Activated CD4-positive, alpha-beta memory T cell treated with anti-CD3 and anti-CD28 coated beads for 36 hours (primary cell): ENCODE measurements at regions not wholly inside any gene's neighbourhood (a gene's known extent, or its start where the extent isn't known, plus 50 kb on each side); places are given as distances from the start of the nearest gene placed in this dataset.
"Not testable (repeated sequence)": the region's sequence is repeated elsewhere in the genome, so short reads cannot be mapped to it uniquely, and the experiment has no call there.

ENCODE experiments used
- CTCF ChIA-PET: fragments of 350-600 bp; sonication (Branson Sonifier 250); formaldehyde crosslinking; loops from one replicate; lab custom pipeline; 2021; ENCODE audit warnings: antibody characterized with exemption, inconsistent platforms; lab: Charles Lee
- POLR2A ChIA-PET: fragments of 350-600 bp; sonication (Branson Sonifier 250); formaldehyde crosslinking; loops from one replicate; lab custom pipeline; 2021; ENCODE audit warnings: antibody characterized with exemption; lab: Charles Lee
- DNase-seq: peaks from one replicate; pipeline ENCODE4 v3.0.0-alpha.2; 2020
- H3K27ac Mint-ChIP-seq: one replicate; pipeline ENCODE4 v1.8.0; 2021; ENCODE audit warnings: mixed read lengths
- H3K27me3 Mint-ChIP-seq: one replicate; pipeline ENCODE4 v1.8.0; 2021; ENCODE audit warnings: mixed read lengths
- H3K36me3 Mint-ChIP-seq: one replicate; pipeline ENCODE4 v1.8.0; 2021; ENCODE audit warnings: mixed read lengths
- H3K4me1 Mint-ChIP-seq: one replicate; pipeline ENCODE4 v1.8.0; 2021; ENCODE audit warnings: low read depth, mixed read lengths
- H3K4me3 Mint-ChIP-seq: one replicate; pipeline ENCODE4 v1.8.0; 2021; ENCODE audit warnings: mild to moderate bottlenecking, mixed read lengths
- H3K9me3 Mint-ChIP-seq: one replicate; pipeline ENCODE4 v1.8.0; 2021; ENCODE audit warnings: mixed read lengths
- intact Hi-C: fragments of 100-400 bp; cut with micrococcal nuclease; formaldehyde crosslinking; loops from one replicate; pipeline ENCODE4 v1.15.1; 2023

GRCh38 chr2:138238908-138239307, 262.7 kb upstream of the SPOPL start:
- no peaks in the 10 kb centered on the region for H3K4me1 Mint-ChIP-seq
- DNase-seq = no peak
- H3K9me3 Mint-ChIP-seq = no peaks in the 10 kb centered on the region
- no peak overlapping the region for H3K27ac Mint-ChIP-seq
- no peak overlapping the region for H3K4me3 Mint-ChIP-seq
- intact Hi-C loops = no loop called here
- ChIA-PET CTCF (no interaction called here), POLR2A (no interaction called here)
- no peaks in the 10 kb centered on the region for H3K36me3 Mint-ChIP-seq
- H3K27me3 Mint-ChIP-seq = no peaks in the 10 kb centered on the region

- DNase-seq = no peak
- Mint-ChIP-seq H3K27ac (no peak overlapping the region), H3K36me3 (no peaks in the 10 kb centered on the region), H3K4me3 (no peak overlapping the region), H3K9me3 (no peaks in the 10 kb centered on the region), H3K27me3 (no peaks in the 10 kb centered on the region), H3K4me1 (no peaks in the 10 kb centered on the region)
- CTCF ChIA-PET = no interaction called here
- POLR2A ChIA-PET = no interaction called here
- intact Hi-C loops = no loop called here
Observed at GRCh38 chr2:138239902-138240491, 261.6 kb upstream of the SPOPL start.

DNA sequence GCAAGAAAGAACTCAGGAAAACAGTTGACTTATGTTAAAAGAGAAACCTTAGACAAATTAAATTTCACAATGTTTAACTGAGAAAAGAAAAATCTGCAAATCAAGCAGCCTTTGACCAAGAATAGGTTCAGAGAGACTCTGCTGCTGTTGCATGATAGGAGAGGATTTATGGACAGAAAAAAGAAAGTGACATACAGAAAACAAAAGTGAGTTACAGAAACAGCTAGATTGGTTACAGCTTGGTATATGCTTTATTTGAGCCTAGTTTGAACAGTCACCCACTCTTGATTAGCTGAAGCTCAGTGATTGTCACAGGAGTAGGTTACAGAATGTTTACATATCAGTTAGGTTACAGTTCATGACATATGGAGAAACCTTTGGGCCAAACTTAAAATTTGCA, 258.2 kb upstream of the SPOPL start:
- intact Hi-C loops = no loop called here
- no peaks in the 10 kb centered on the region for H3K9me3 Mint-ChIP-seq
- CTCF ChIA-PET = no interaction called here
- H3K4me3 Mint-ChIP-seq = no peak overlapping the region
- peaks cover 2% of the 10 kb centered on the region for H3K27me3 Mint-ChIP-seq
- H3K36me3 Mint-ChIP-seq = no peaks in the 10 kb centered on the region
- H3K4me1 Mint-ChIP-seq = no peaks in the 10 kb centered on the region
- no peak overlapping the region for H3K27ac Mint-ChIP-seq
- POLR2A ChIA-PET = no interaction called here
- DNase-seq = no peak

DNA sequence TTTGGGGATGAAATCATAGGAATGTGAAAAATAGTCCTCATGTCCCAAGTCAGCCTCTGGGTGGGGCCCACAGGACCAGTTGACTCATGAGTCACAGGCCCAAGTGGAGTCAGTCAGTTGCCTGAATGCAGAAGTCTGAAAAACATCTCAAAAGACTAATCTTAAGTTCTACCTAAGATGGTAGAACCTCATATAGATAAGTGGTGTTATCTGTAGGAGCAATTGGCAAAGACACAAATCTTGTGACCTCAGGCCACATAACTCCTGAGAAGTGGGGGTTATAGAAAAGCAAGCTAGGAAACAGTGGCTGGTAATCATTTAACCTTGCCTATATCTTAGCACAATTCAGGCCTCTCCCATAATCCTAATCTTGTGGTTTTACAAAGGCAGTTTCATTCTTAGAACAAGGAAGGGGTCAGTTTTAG, 257.1 kb upstream of the SPOPL start:
- Mint-ChIP-seq H3K36me3 (no peaks in the 10 kb centered on the region), H3K9me3 (no peaks in the 10 kb centered on the region), H3K27ac (no peak overlapping the region), H3K4me1 (no peaks in the 10 kb centered on the region), H3K27me3 (peaks cover 2% of the 10 kb centered on the region), H3K4me3 (no peak overlapping the region)
- DNase-seq = no peak
- POLR2A ChIA-PET = no interaction called here
- intact Hi-C loops = no loop called here
- CTCF ChIA-PET = no interaction called here

DNA sequence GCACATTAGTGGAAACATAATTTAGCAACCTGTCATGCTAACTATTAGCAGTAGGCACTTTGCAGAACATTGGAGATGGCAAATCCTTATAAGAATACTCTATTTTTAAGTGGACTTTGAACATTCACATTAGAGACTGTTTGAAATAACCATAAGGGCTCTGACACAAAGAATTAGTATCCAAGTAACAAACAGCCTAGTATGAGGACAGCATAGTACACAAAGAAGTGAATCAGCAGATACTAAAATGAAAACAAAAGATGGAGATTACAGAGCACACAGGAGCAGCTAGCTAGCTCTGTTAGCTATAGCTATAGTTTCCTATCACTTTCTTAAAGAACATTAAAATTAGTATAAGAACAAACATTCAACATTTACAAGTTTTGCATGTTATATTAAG, 256.3 kb upstream of the SPOPL start:
- peaks cover 2% of the 10 kb centered on the region for H3K27me3 Mint-ChIP-seq
- H3K9me3 Mint-ChIP-seq = no peaks in the 10 kb centered on the region
- ChIA-PET POLR2A (no interaction called here), CTCF (no interaction called here)
- H3K27ac Mint-ChIP-seq = no peak overlapping the region
- no peaks in the 10 kb centered on the region for H3K4me1 Mint-ChIP-seq
- DNase-seq = no peak
- intact Hi-C loops = no loop called here
- H3K4me3 Mint-ChIP-seq = no peak overlapping the region
- no peaks in the 10 kb centered on the region for H3K36me3 Mint-ChIP-seq

GRCh38 chr2:138247302-138247701, 254.3 kb upstream of the SPOPL start:
- Mint-ChIP-seq H3K4me3 (no peak overlapping the region), H3K27ac (no peak overlapping the region), H3K9me3 (no peaks in the 10 kb centered on the region), H3K4me1 (no peaks in the 10 kb centered on the region), H3K36me3 (no peaks in the 10 kb centered on the region), H3K27me3 (peaks cover 2% of the 10 kb centered on the region)
- CTCF ChIA-PET = no interaction called here
- POLR2A ChIA-PET = no interaction called here
- no peak for DNase-seq
- intact Hi-C loops = no loop called here

GRCh38 chr2:138249207-138249606, 252.4 kb upstream of the SPOPL start:
- POLR2A ChIA-PET = no interaction called here
- Mint-ChIP-seq H3K36me3 (no peaks in the 10 kb centered on the region), H3K27me3 (peaks cover 2% of the 10 kb centered on the region), H3K4me3 (no peak overlapping the region), H3K9me3 (no peaks in the 10 kb centered on the region), H3K4me1 (no peaks in the 10 kb centered on the region), H3K27ac (no peak overlapping the region)
- DNase-seq = no peak
- CTCF ChIA-PET = no interaction called here
- intact Hi-C loops = no loop called here

- H3K9me3 Mint-ChIP-seq, H3K27me3 Mint-ChIP-seq, H3K27ac Mint-ChIP-seq, H3K4me3 Mint-ChIP-seq, POLR2A ChIA-PET, H3K36me3 Mint-ChIP-seq, DNase-seq, intact Hi-C loops, H3K4me1 Mint-ChIP-seq: not testable (repeated sequence)
- CTCF ChIA-PET = interaction anchor here (0.7 kb wide), 1 partner anchor 17 kb away, joined by 4 read pairs; no protein-coding TSS in a partner anchor
Observed at GRCh38 chr2:138250843-138251320, 250.7 kb upstream of the SPOPL start.

DNA sequence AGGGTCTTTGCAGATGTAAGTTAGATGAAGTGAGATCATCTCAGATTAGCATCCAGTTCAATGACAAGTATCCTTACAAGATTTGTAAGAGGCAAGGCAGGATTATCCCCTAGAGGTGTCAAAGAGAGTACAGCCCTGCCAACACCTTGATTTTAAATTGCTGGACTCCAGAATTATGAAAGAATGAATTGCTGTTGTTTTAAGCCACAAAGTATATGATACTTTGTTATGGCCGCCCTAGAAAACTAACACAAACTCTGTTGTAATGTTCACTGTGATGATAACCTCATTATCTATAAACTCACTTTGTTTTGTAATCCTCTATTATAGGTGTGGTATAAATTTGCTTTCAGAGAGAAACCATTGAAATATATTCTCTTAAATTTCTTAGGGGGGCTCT, 249.0 kb upstream of the SPOPL start:
- Mint-ChIP-seq H3K4me1 (no peaks in the 10 kb centered on the region), H3K27ac (no peak overlapping the region), H3K9me3 (peaks cover 5% of the 10 kb centered on the region), H3K36me3 (no peaks in the 10 kb centered on the region), H3K4me3 (no peak overlapping the region), H3K27me3 (peaks cover under 1% of the 10 kb centered on the region)
- CTCF ChIA-PET = no interaction called here
- POLR2A ChIA-PET = no interaction called here
- intact Hi-C loops = no loop called here
- DNase-seq = no peak

DNA sequence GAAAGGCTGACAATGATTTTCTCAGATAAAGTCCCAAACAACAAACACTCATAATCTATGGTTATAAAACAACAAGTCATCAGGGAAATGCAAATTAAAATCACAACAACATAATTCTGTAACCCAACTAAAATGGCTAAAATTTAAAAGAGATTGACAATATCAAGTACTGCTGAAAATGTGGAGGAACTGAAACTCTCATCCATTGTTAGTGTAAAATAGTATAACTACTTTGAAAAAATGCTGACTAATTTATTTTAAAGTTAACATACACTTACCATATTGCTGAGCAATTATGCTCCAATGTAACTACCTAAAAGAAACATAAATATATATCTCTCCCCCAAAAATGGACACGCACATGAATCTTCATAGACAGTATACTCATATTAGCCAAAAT, 245.9 kb upstream of the SPOPL start:
- no peak for DNase-seq
- CTCF ChIA-PET = no interaction called here
- Mint-ChIP-seq H3K27ac (no peak overlapping the region), H3K27me3 (no peaks in the 10 kb centered on the region), H3K4me1 (no peaks in the 10 kb centered on the region), H3K9me3 (peaks cover 15% of the 10 kb centered on the region), H3K36me3 (no peaks in the 10 kb centered on the region), H3K4me3 (no peak overlapping the region)
- intact Hi-C loops = no loop called here
- POLR2A ChIA-PET = no interaction called here

DNA sequence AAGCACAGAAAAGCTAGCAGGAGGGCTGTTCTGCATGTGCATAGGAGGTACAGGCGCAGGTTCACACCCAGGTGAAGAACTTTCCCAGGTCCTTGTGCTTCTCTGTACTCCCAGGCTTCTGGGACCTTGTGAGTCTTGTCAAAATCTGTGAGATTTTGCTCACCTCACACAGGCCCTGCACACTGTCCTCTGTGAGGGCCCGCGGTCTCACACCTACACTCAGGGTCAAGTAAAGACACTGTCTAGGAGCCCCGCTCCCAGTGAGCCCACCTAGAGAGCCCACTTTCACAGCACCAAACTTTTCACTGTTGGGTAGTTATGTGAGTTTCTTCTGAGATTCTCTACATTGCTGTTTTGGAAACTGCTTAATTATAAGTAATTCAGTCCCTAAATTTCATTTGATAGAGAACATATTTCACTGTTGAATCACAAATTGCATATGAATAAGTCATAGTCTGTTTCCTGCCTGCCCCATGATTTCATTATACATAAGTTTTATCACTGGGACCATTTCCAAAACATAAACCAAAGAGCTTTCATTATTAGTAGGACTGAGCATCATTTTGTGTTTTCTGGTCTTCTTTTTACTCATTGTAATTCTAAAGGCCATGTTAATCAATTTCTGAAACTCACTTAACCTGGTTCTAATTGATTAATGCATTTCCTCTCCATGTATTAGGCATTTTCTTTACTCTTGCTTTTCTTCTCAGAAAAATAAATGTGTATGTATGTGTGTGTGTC, 234.2 kb upstream of the SPOPL start:
- Mint-ChIP-seq H3K27me3 (no peaks in the 10 kb centered on the region), H3K36me3 (no peaks in the 10 kb centered on the region), H3K4me3 (no peak overlapping the region), H3K9me3 (peaks cover 11% of the 10 kb centered on the region), H3K27ac (no peak overlapping the region), H3K4me1 (no peaks in the 10 kb centered on the region)
- no peak for DNase-seq
- ChIA-PET CTCF (no interaction called here), POLR2A (no interaction called here)
- intact Hi-C loops = no loop called here

GRCh38 chr2:138267902-138268254, 233.7 kb upstream of the SPOPL start:
- intact Hi-C loops = no loop called here
- Mint-ChIP-seq H3K27ac (no peak overlapping the region), H3K4me3 (no peak overlapping the region), H3K36me3 (no peaks in the 10 kb centered on the region), H3K9me3 (peaks cover 8% of the 10 kb centered on the region), H3K4me1 (no peaks in the 10 kb centered on the region), H3K27me3 (no peaks in the 10 kb centered on the region)
- ChIA-PET POLR2A (no interaction called here), CTCF (no interaction called here)
- no peak for DNase-seq

DNA sequence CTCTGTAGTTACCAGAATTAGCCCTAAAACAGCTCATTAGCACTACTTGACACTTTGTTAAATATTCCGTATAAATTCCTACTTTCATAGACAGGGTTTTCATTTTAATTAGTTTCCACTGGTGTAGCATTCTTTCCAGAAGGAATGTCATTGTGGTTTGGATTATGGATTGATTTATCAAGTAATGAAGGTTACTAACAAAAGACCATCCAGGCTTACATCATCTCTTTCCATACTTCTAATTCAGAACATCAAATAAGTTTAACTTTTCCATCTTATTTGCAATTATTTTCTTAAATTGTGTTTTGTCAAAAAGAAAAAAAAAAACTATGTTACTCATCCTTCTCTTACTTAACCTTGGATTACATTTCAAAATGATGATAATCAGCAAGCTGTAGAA, 231.8 kb upstream of the SPOPL start:
- POLR2A ChIA-PET = no interaction called here
- Mint-ChIP-seq H3K4me3 (no peak overlapping the region), H3K27ac (no peak overlapping the region), H3K9me3 (peaks cover 7% of the 10 kb centered on the region), H3K36me3 (no peaks in the 10 kb centered on the region), H3K27me3 (no peaks in the 10 kb centered on the region), H3K4me1 (no peaks in the 10 kb centered on the region)
- no peak for DNase-seq
- intact Hi-C loops = no loop called here
- CTCF ChIA-PET = no interaction called here
